Central memory CD8-positive, alpha-beta T cell (primary cell): ENCODE measurements at regions not wholly inside any gene's neighbourhood (a gene's known extent, or its start where the extent isn't known, plus 50 kb on each side); places are given as distances from the start of the nearest gene placed in this dataset.
"Not testable (repeated sequence)": the region's sequence is repeated elsewhere in the genome, so short reads cannot be mapped to it uniquely, and the experiment has no call there.

Experiments
- ATAC-seq: fragments of 150-1000 bp; cut with Tn5 transposase; replicated peaks from 2 replicates; pipeline ENCODE4 v1.10.0; 2022; ENCODE audit warnings: mild to moderate bottlenecking, moderate FRiP score, moderate number of reproducible peaks; ENCODE audit not compliant: poor library complexity, severe bottlenecking; ENCODE audit errors: extremely low read depth
- DNase-seq, 2 donors: peaks; one replicate each; pipeline ENCODE4 v3.0.0; 2021; ENCODE audit warnings: low spot score in 2 of 2
- H3K27ac Mint-ChIP-seq: one replicate; pipeline ENCODE4 v1.8.0; 2022; ENCODE audit warnings: low read depth, mild to moderate bottlenecking, moderate library complexity, mixed read lengths
- H3K27me3 Mint-ChIP-seq: one replicate; pipeline ENCODE4 v1.8.0; 2022; ENCODE audit warnings: mixed read lengths
- H3K36me3 Mint-ChIP-seq: one replicate; pipeline ENCODE4 v1.8.0; 2022; ENCODE audit warnings: mild to moderate bottlenecking, moderate library complexity, mixed read lengths; ENCODE audit not compliant: insufficient read depth
- H3K4me1 Mint-ChIP-seq: one replicate; pipeline ENCODE4 v1.8.0; 2022; ENCODE audit warnings: mixed read lengths
- H3K4me3 Mint-ChIP-seq: one replicate; pipeline ENCODE4 v1.8.0; 2022; ENCODE audit warnings: mild to moderate bottlenecking, moderate library complexity, mixed read lengths
- H3K9me3 Mint-ChIP-seq: one replicate; pipeline ENCODE4 v1.8.0; 2022; ENCODE audit warnings: mixed read lengths

- not testable (repeated sequence) for H3K27ac Mint-ChIP-seq, ATAC-seq, H3K4me3 Mint-ChIP-seq, H3K36me3 Mint-ChIP-seq, DNase-seq, H3K4me1 Mint-ChIP-seq, H3K9me3 Mint-ChIP-seq
- peaks cover 17% of the 10 kb centered on the region for H3K27me3 Mint-ChIP-seq
Observed at GRCh38 chr11:129712486-129713240, 103.0 kb upstream of the TMEM45B start.

DNA sequence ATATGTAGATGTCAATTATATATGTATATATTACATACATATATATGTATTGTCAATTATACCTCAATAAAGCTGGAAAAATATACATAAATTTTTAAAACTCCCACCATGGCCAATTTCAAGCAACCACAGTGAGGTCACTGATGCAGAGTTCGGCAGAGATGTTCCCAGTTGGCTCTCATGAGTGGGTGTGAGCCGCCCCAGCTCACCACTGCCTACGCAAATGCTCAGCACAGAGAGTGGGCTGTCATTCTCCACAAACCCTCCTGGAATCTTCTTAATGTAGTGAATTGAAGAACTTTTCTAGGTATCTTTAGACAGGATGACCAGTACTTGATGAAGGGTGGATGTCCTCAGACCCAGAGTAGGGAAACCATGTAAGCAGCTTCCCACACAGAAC lies 96.6 kb upstream of the TMEM45B start:
- H3K27me3 Mint-ChIP-seq: peaks cover 12% of the 10 kb centered on the region
- H3K36me3 Mint-ChIP-seq: no peaks in the 10 kb centered on the region
- H3K4me3 Mint-ChIP-seq: no peak overlapping the region
- ATAC-seq: no peak
- H3K4me1 Mint-ChIP-seq: no peaks in the 10 kb centered on the region
- no peak for DNase-seq
- no peaks in the 10 kb centered on the region for H3K9me3 Mint-ChIP-seq
- no peak overlapping the region for H3K27ac Mint-ChIP-seq

DNA sequence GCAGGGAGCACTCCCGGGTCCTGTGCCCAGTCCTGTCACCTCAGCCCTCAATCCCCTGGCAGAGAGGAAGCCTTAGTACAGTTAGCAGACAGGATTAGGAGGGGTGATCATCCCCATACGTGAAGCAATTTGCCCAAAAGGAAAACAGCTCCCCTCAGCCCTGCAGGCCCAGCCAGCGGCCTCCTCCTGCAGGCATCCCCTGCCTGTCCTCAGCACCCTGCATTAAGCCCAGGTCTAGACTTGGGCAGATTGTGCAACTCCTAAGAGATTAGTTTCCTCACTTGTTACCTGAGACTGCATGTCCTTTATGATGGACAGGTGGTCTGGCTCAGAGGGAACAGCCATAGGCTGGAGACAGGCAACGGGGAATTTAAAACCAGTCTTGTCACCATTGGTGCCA lies 95.5 kb upstream of the TMEM45B start:
- Mint-ChIP-seq H3K27me3 (peaks cover 12% of the 10 kb centered on the region), H3K9me3 (no peaks in the 10 kb centered on the region), H3K4me3 (no peak overlapping the region), H3K27ac (no peak overlapping the region), H3K4me1 (no peaks in the 10 kb centered on the region), H3K36me3 (no peaks in the 10 kb centered on the region)
- ATAC-seq: no peak
- DNase-seq: no peak

GRCh38 chr11:129720994-129721393 lies 94.7 kb upstream of the TMEM45B start:
- Mint-ChIP-seq H3K27ac (no peak overlapping the region), H3K4me3 (no peak overlapping the region), H3K36me3 (no peaks in the 10 kb centered on the region), H3K27me3 (peaks cover 12% of the 10 kb centered on the region), H3K4me1 (no peaks in the 10 kb centered on the region), H3K9me3 (no peaks in the 10 kb centered on the region)
- no peak for ATAC-seq
- no peak for DNase-seq

GRCh38 chr11:129721685-129722084 lies 94.0 kb upstream of the TMEM45B start:
- Mint-ChIP-seq H3K27me3 (peaks cover 12% of the 10 kb centered on the region), H3K4me1 (no peaks in the 10 kb centered on the region), H3K27ac (no peak overlapping the region), H3K4me3 (no peak overlapping the region), H3K9me3 (no peaks in the 10 kb centered on the region), H3K36me3 (no peaks in the 10 kb centered on the region)
- ATAC-seq (no peak), DNase-seq (no peak)

DNA sequence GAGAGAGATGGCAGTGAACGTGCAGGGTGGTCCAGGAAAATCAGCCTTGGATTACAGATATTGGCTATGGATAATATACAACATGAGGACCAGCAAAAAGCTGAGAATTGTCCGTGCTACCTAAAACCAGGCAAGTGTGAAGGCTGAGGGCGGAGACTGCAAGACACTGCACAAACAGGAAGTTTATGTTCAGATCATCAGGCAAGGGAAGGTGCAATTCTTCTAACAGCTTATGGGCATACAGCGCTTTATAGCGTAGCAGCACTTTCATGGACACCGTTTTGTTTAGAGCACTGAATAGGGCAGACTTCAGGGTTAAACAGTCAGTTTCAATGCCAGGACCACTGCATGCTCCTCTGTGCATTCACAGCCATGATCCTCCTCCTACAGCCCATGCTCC lies 93.1 kb upstream of the TMEM45B start:
- Mint-ChIP-seq H3K27ac (no peak overlapping the region), H3K27me3 (peaks cover 12% of the 10 kb centered on the region)
- no peak for DNase-seq

GRCh38 chr11:129723146-129723760 lies 92.4 kb upstream of the TMEM45B start:
- H3K4me3 Mint-ChIP-seq: no peak overlapping the region
- no peaks in the 10 kb centered on the region for H3K36me3 Mint-ChIP-seq
- ATAC-seq (no peak), DNase-seq (no peak)
- no peaks in the 10 kb centered on the region for H3K4me1 Mint-ChIP-seq
- no peaks in the 10 kb centered on the region for H3K9me3 Mint-ChIP-seq
- no peak overlapping the region for H3K27ac Mint-ChIP-seq
- H3K27me3 Mint-ChIP-seq: peaks cover 19% of the 10 kb centered on the region

More for the DNA sequence above, 93.1 kb upstream of the TMEM45B start:
- no peaks in the 10 kb centered on the region for H3K36me3 Mint-ChIP-seq
- no peaks in the 10 kb centered on the region for H3K4me1 Mint-ChIP-seq
- no peak for ATAC-seq
- H3K9me3 Mint-ChIP-seq: no peaks in the 10 kb centered on the region
- no peak overlapping the region for H3K4me3 Mint-ChIP-seq

DNA sequence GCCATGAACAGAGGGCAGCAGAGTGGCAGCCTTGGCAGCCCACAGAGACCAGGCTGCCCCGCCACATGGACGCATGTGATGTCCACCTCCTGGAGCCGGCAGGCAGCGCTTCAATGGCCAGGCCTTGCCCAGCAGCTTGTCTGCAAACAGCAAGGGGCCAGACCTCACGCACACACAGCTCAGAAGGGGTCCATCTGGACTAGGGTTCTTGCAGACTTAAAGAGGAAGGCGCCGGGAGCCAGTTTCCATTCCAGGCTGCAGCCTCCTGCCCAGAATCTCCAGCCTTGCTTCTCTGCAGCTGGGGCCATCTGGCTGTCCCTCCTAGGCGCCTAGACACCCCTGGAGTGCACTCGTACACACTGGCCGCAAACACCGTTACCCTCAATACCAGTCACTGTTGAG lies 91.9 kb upstream of the TMEM45B start:
- H3K9me3 Mint-ChIP-seq: no peaks in the 10 kb centered on the region
- no peaks in the 10 kb centered on the region for H3K36me3 Mint-ChIP-seq
- peaks cover 22% of the 10 kb centered on the region for H3K27me3 Mint-ChIP-seq
- DNase-seq (no peak), ATAC-seq (no peak)
- no peaks in the 10 kb centered on the region for H3K4me1 Mint-ChIP-seq
- H3K27ac Mint-ChIP-seq: no peak overlapping the region
- no peak overlapping the region for H3K4me3 Mint-ChIP-seq

DNA sequence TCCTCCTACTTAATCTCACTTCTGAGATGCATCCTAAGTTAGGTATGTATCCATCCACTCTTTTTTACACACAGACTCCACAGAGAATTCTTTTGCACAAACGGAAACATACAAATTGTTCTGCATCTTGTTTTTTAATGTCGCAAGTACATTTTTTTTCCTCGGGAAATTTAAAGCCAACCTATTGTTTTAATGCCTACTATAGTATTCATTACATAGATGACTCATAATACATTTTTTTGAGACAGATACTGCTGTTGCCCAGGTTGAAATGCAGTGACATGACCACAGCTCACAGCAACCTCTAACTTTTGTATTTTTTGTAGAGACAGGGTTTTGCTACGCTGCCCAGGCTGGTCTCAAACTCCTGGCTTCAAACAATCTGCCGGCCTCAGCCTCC lies 90.8 kb upstream of the TMEM45B start:
- Mint-ChIP-seq H3K4me1 (no peaks in the 10 kb centered on the region), H3K4me3 (no peak overlapping the region), H3K9me3 (no peaks in the 10 kb centered on the region), H3K36me3 (no peaks in the 10 kb centered on the region), H3K27me3 (peaks cover 27% of the 10 kb centered on the region), H3K27ac (no peak overlapping the region)
- ATAC-seq (no peak), DNase-seq (no peak)

DNA sequence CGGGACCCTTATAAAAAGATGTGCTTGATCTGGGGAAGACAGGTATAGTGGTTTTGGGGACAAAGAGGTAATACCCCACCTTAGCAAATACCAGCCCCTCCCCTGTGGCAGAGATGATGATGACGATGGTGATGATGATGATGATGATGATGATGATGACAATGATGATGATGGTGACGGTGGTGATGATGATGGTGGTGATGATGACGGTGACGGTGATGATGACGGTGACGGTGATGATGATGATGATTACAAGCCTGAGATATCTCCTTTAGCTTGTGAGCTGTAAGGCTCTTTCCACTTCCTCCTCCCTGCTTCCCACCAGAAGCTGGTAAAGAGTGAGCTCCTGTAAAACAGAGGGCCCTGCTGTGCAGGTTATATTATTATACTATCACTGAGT lies 89.5 kb upstream of the TMEM45B start:
- no peaks in the 10 kb centered on the region for H3K36me3 Mint-ChIP-seq
- no peaks in the 10 kb centered on the region for H3K4me1 Mint-ChIP-seq
- ATAC-seq: no peak
- no peak for DNase-seq
- H3K27me3 Mint-ChIP-seq: peaks cover 30% of the 10 kb centered on the region
- no peak overlapping the region for H3K27ac Mint-ChIP-seq
- H3K4me3 Mint-ChIP-seq: no peak overlapping the region
- H3K9me3 Mint-ChIP-seq: no peaks in the 10 kb centered on the region

GRCh38 chr11:129728581-129728980 lies 87.1 kb upstream of the TMEM45B start:
- H3K27ac Mint-ChIP-seq: no peak overlapping the region
- H3K9me3 Mint-ChIP-seq: no peaks in the 10 kb centered on the region
- no peaks in the 10 kb centered on the region for H3K36me3 Mint-ChIP-seq
- H3K27me3 Mint-ChIP-seq: peaks cover 48% of the 10 kb centered on the region
- DNase-seq (no peak), ATAC-seq (no peak)
- H3K4me1 Mint-ChIP-seq: no peaks in the 10 kb centered on the region
- H3K4me3 Mint-ChIP-seq: no peak overlapping the region

DNA sequence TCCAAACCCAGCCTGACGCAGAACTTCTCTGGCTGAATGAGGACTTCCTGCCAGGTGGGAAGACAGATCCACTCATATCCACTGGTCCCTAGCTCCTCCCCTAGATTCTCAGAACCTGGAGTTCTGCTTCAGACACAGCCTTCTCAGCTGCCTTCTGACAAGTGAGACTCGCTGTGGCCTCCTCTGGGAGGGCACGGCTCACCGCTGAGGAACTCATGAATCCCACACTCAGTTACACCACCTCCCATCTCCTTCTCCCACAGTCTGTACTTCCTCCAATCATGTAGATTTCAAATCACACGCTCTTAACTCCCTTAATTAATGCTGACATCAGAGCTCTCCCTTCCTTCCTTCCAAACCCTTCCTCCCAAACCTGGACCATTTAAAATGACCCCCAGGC lies 86.4 kb upstream of the TMEM45B start:
- no peaks in the 10 kb centered on the region for H3K4me1 Mint-ChIP-seq
- no peaks in the 10 kb centered on the region for H3K9me3 Mint-ChIP-seq
- ATAC-seq (no peak), DNase-seq (no peak)
- H3K27me3 Mint-ChIP-seq: peaks cover 54% of the 10 kb centered on the region
- H3K4me3 Mint-ChIP-seq: no peak overlapping the region
- no peak overlapping the region for H3K27ac Mint-ChIP-seq
- no peaks in the 10 kb centered on the region for H3K36me3 Mint-ChIP-seq

- H3K27me3 Mint-ChIP-seq: peaks cover 59% of the 10 kb centered on the region
- H3K4me1 Mint-ChIP-seq: no peaks in the 10 kb centered on the region
- no peak overlapping the region for H3K4me3 Mint-ChIP-seq
- H3K9me3 Mint-ChIP-seq: no peaks in the 10 kb centered on the region
- ATAC-seq: no peak
- DNase-seq: no peak
- no peaks in the 10 kb centered on the region for H3K36me3 Mint-ChIP-seq
- H3K27ac Mint-ChIP-seq: no peak overlapping the region
Observed at GRCh38 chr11:129729823-129730222, 85.8 kb upstream of the TMEM45B start.
